Keratinocyte (primary cell): ENCODE measurements at regions not wholly inside any gene's neighbourhood (a gene's known extent, or its start where the extent isn't known, plus 50 kb on each side); places are given as distances from the start of the nearest gene placed in this dataset.

Experiments
- DNase-seq: peaks from one replicate; pipeline ENCODE4 v3.0.0-alpha.2; 2011; ENCODE audit warnings: low read depth, missing footprints, low spot score
- FAIRE-seq: peaks from 2 replicates; lab custom pipeline; 2011; peaks lifted over from hg19 to GRCh38; lab: Jason Lieb, UNC
- H2AFZ ChIP-seq: 2 replicates; pipeline ENCODE4 v1.6.0; 2012; ENCODE audit warnings: low read length, control low read depth, inconsistent platforms; ENCODE audit not compliant: control insufficient read depth
- H3K27ac ChIP-seq: 2 replicates; pipeline ENCODE4 v1.5.1; 2011; ENCODE audit warnings: low read length; ENCODE audit not compliant: control insufficient read depth, insufficient read depth
- H3K27me3 ChIP-seq: 3 replicates; pipeline ENCODE4 v1.6.0; 2011; ENCODE audit warnings: low read length; ENCODE audit not compliant: control insufficient read depth, insufficient read depth; ENCODE audit errors: extremely low read depth
- H3K36me3 ChIP-seq, 2 experiments: 2 replicates in 1 of 2; 3 replicates in 1 of 2; pipeline ENCODE4 v1.5.1; 2011; ENCODE audit warnings: low read length in 2 of 2, mild to moderate bottlenecking in 1 of 2; ENCODE audit not compliant: control insufficient read depth in 2 of 2, insufficient read depth in 2 of 2; ENCODE audit errors: extremely low read depth in 1 of 2
- H3K4me1 ChIP-seq: 3 replicates; pipeline ENCODE4 v1.5.1; 2011; ENCODE audit warnings: low read length; ENCODE audit not compliant: control insufficient read depth, insufficient read depth; ENCODE audit errors: extremely low read depth
- H3K4me2 ChIP-seq: 3 replicates; pipeline ENCODE4 v1.6.0; 2011; ENCODE audit warnings: low read depth, low read length; ENCODE audit not compliant: control insufficient read depth, insufficient read depth; ENCODE audit errors: extremely low read depth
- H3K4me3 ChIP-seq, 3 experiments: fragments of 200-600 bp in 1 of 3; sonication (generic) in 1 of 3; 2 replicates in 2 of 3; 3 replicates in 1 of 3; pipeline ENCODE4 v1.5.1; 2011 to 2016; ENCODE audit warnings: low read length in 3 of 3, mild to moderate bottlenecking in 3 of 3, control low read depth in 2 of 3, inconsistent platforms in 1 of 3, low read depth in 1 of 3, mixed read lengths in 1 of 3, mixed run types in 1 of 3, moderate library complexity in 1 of 3; ENCODE audit not compliant: control insufficient read depth in 2 of 3, insufficient read depth in 2 of 3; ENCODE audit errors: extremely low read depth in 1 of 3
- H3K79me2 ChIP-seq: 2 replicates; pipeline ENCODE4 v1.6.0; 2012; ENCODE audit warnings: low read length; ENCODE audit not compliant: control insufficient read depth, insufficient read depth
- H3K9ac ChIP-seq: 3 replicates; pipeline ENCODE4 v1.6.0; 2011; ENCODE audit warnings: low read length; ENCODE audit not compliant: control insufficient read depth, insufficient read depth; ENCODE audit errors: extremely low read depth
- H3K9me1 ChIP-seq: 3 replicates; pipeline ENCODE4 v1.6.0; 2011; ENCODE audit warnings: low read length; ENCODE audit not compliant: control insufficient read depth, insufficient read depth; ENCODE audit errors: extremely low read depth
- H3K9me3 ChIP-seq: 2 replicates; pipeline ENCODE4 v1.5.1; 2012; ENCODE audit warnings: low read depth, low read length; ENCODE audit not compliant: control insufficient read depth
- H4K20me1 ChIP-seq: 3 replicates; pipeline ENCODE4 v1.6.0; 2011; ENCODE audit warnings: low read length; ENCODE audit not compliant: control insufficient read depth, insufficient read depth; ENCODE audit errors: extremely low read depth
- EZH2 ChIP-seq: IDR thresholded peaks from one replicate; pipeline ENCODE4 v1.6.1; 2012; ENCODE audit warnings: inconsistent platforms, mild to moderate bottlenecking, low read length, moderate library complexity
- dilution Hi-C: fragments of 300-500 bp; cut with MboI; formaldehyde crosslinking; loops from one replicate; pipeline ENCODE4 v1.7.0; 2020; ENCODE audit warnings: low sequenced_read_pairs; ENCODE audit not compliant: extremely low pct_ligation_motif_present
- TF ChIP-seq, protein P1 (sequence below), 3 experiments: IDR thresholded peaks in 1 of 3; conservative IDR thresholded peaks in 1 of 3; optimal IDR thresholded peaks in 1 of 3; 2 replicates in 2 of 3; 3 replicates in 1 of 3; pipeline versions ENCODE3 to v1.5.1; 2011; ENCODE audit warnings: low read length in 3 of 3, mild to moderate bottlenecking in 3 of 3, moderate library complexity in 2 of 3, control low read depth in 1 of 3, inconsistent platforms in 1 of 3; ENCODE audit not compliant: insufficient read depth in 2 of 3; ENCODE audit errors: extremely low read depth in 1 of 3

DNA sequence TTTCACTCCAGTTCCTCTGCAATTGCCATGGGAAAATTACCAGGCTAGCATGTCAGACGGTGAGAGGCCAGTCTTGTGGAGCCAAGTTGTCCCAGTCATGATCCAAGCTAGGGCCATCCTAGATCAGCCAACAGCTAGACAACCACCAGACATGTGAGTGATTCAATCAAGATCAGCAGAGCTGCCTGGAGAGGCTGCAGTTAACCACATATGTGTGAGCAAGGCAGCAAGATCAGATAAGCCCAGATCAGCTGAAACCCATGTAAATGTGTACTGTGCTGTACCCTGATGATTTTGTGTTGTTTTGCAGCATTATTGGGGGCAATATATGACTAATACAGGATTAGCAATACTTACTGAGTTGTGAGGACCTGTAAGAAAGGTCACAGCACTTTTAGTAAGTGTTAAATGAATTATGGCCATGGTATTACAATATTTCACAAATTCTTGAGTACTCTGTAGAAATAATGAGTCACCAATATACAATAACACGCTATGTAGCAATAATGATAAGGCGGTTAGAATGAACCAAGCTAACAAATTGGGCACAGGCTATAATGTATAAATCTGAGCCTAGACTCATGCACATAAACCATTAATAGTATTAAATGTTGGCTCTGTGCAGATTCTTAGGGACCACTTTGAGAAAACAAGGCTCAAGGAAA is 91.4 kb downstream of the SUDS3 start:
- DNase-seq (no peak), FAIRE-seq (no peak)
- dilution Hi-C loops: no loop called here
- no peak overlapping the region for H3K4me2 ChIP-seq
- no peaks in the 10 kb centered on the region for H4K20me1 ChIP-seq
- no peak overlapping the region for H3K27ac ChIP-seq
- H3K4me3 ChIP-seq: no peak overlapping the region
- no peaks in the 10 kb centered on the region for H3K27me3 ChIP-seq
- no peak overlapping the region for H2AFZ ChIP-seq
- no peaks in the 10 kb centered on the region for H3K4me1 ChIP-seq
- H3K9ac ChIP-seq: no peak overlapping the region
- no peaks in the 10 kb centered on the region for H3K79me2 ChIP-seq
- H3K36me3 ChIP-seq: no peaks in the 10 kb centered on the region
- no peaks in the 10 kb centered on the region for H3K9me1 ChIP-seq
- no peaks in the 10 kb centered on the region for H3K9me3 ChIP-seq
- TF ChIP-seq, protein P1, sequence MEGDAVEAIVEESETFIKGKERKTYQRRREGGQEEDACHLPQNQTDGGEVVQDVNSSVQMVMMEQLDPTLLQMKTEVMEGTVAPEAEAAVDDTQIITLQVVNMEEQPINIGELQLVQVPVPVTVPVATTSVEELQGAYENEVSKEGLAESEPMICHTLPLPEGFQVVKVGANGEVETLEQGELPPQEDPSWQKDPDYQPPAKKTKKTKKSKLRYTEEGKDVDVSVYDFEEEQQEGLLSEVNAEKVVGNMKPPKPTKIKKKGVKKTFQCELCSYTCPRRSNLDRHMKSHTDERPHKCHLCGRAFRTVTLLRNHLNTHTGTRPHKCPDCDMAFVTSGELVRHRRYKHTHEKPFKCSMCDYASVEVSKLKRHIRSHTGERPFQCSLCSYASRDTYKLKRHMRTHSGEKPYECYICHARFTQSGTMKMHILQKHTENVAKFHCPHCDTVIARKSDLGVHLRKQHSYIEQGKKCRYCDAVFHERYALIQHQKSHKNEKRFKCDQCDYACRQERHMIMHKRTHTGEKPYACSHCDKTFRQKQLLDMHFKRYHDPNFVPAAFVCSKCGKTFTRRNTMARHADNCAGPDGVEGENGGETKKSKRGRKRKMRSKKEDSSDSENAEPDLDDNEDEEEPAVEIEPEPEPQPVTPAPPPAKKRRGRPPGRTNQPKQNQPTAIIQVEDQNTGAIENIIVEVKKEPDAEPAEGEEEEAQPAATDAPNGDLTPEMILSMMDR (optimal IDR thresholded peaks at IDR 0.05 in 1 of 3, IDR thresholded peaks at IDR 0.05 in 1 of 3, conservative IDR thresholded peaks at IDR 0.05 in 1 of 3; ENCODE audit: extremely low read depth in 1 of 3, insufficient read depth in 2 of 3, low read length in 3 of 3): no peak
- TF ChIP-seq EZH2: no peak

DNA sequence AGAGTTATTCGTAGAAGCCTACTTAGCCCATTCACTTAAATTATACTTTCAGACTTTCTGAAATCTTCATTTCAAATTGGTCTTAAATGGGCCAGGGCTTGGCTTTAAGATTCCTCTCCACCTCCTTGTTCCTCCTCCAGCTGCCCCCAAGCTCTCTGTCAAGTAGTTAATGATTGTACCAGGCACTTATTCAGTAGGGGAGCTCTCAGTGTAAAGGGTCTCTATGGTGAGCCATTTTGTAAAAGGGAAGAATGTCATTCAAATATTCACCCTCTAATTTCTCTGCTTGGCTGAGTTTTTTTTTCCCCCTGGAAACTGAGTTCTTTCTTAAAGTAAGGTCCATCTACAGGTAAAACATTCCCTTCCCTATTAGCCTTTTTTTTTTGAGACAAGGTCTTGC is 96.6 kb downstream of the SUDS3 start:
- no peaks in the 10 kb centered on the region for H3K4me1 ChIP-seq
- no peak overlapping the region for H3K27ac ChIP-seq
- dilution Hi-C loops: no loop called here
- H3K9ac ChIP-seq: no peak overlapping the region
- TF ChIP-seq, protein P1 (optimal IDR thresholded peaks at IDR 0.05 in 1 of 3, IDR thresholded peaks at IDR 0.05 in 1 of 3, conservative IDR thresholded peaks at IDR 0.05 in 1 of 3; ENCODE audit: extremely low read depth in 1 of 3, insufficient read depth in 2 of 3, low read length in 3 of 3): no peak
- no peak for TF ChIP-seq EZH2
- no peak for DNase-seq
- H4K20me1 ChIP-seq: no peaks in the 10 kb centered on the region
- H3K9me3 ChIP-seq: no peaks in the 10 kb centered on the region
- no peak overlapping the region for H3K4me3 ChIP-seq
- FAIRE-seq: no peak
- no peaks in the 10 kb centered on the region for H3K79me2 ChIP-seq
- H3K36me3 ChIP-seq: no peaks in the 10 kb centered on the region
- no peaks in the 10 kb centered on the region for H3K27me3 ChIP-seq
- H2AFZ ChIP-seq: no peak overlapping the region
- no peak overlapping the region for H3K4me2 ChIP-seq
- no peaks in the 10 kb centered on the region for H3K9me1 ChIP-seq
